OCI-LY1 (cell line): ENCODE measurements at regions not wholly inside any gene's neighbourhood (a gene's known extent, or its start where the extent isn't known, plus 50 kb on each side); places are given as distances from the start of the nearest gene placed in this dataset.

Source experiments
- H2AFZ ChIP-seq: fragments of 200-600 bp; sonication (generic), shearing (Covaris generic); 2 replicates; pipeline ENCODE4 v1.6.0; 2014; ENCODE audit warnings: antibody characterized with exemption, mild to moderate bottlenecking, low read length
- H3F3A ChIP-seq: fragments of 200-600 bp; sonication (generic), shearing (Covaris generic); 2 replicates; pipeline ENCODE4 v1.6.0; 2014; ENCODE audit warnings: mild to moderate bottlenecking, antibody characterized with exemption, low read length, moderate library complexity; ENCODE audit not compliant: insufficient read depth
- H3K27ac ChIP-seq: fragments of 200-600 bp; sonication (generic); 2 replicates; pipeline ENCODE4 v1.5.1; 2014; ENCODE audit warnings: low read length, mixed run types, mild to moderate bottlenecking, low read depth; ENCODE audit not compliant: poor library complexity, severe bottlenecking
- H3K27me3 ChIP-seq: fragments of 200-600 bp; sonication (generic); 2 replicates; pipeline ENCODE4 v1.6.0; 2014; ENCODE audit warnings: antibody characterized with exemption, mild to moderate bottlenecking, low read length, moderate library complexity; ENCODE audit not compliant: insufficient read depth
- H3K36me3 ChIP-seq: fragments of 200-600 bp; sonication (generic); 2 replicates; pipeline ENCODE4 v1.6.1; 2014; ENCODE audit warnings: mild to moderate bottlenecking, antibody characterized with exemption, low read length, moderate library complexity, mixed read lengths; ENCODE audit not compliant: insufficient read depth
- H3K4me1 ChIP-seq: fragments of 200-600 bp; sonication (generic); 2 replicates; pipeline ENCODE4 v1.5.1; 2014; ENCODE audit warnings: mild to moderate bottlenecking, low read length, moderate library complexity; ENCODE audit not compliant: insufficient read depth, severe bottlenecking
- H3K4me2 ChIP-seq: fragments of 200-600 bp; sonication (generic), shearing (Covaris generic); 2 replicates; pipeline ENCODE4 v1.6.1; 2014; ENCODE audit warnings: low read length
- H3K4me3 ChIP-seq: fragments of 200-600 bp; sonication (generic); 2 replicates; pipeline ENCODE4 v1.5.1; 2014; ENCODE audit warnings: low read length, low read depth, mild to moderate bottlenecking, mixed read lengths; ENCODE audit not compliant: poor library complexity, severe bottlenecking
- H3K79me2 ChIP-seq: fragments of 200-600 bp; shearing (Covaris generic); 2 replicates; pipeline ENCODE4 v1.6.1; 2016; ENCODE audit warnings: mixed run types, low read length, mixed read lengths; ENCODE audit not compliant: insufficient read depth
- H3K9ac ChIP-seq: fragments of 200-600 bp; sonication (generic), shearing (Covaris generic); 2 replicates; pipeline ENCODE4 v1.6.1; 2014; ENCODE audit warnings: mild to moderate bottlenecking, low read length, mixed read lengths
- H3K9me2 ChIP-seq: fragments of 200-600 bp; sonication (generic), shearing (Covaris generic); 2 replicates; pipeline ENCODE4 v1.6.1; 2014; ENCODE audit warnings: low read depth, mild to moderate bottlenecking, low read length, mixed read lengths
- H3K9me3 ChIP-seq: fragments of 200-600 bp; shearing (Covaris generic); 2 replicates; pipeline ENCODE4 v1.6.1; 2014; ENCODE audit warnings: low read length, mixed read lengths
- H4K20me1 ChIP-seq: fragments of 200-600 bp; sonication (generic), shearing (Covaris generic); 2 replicates; pipeline ENCODE4 v1.6.0; 2016; ENCODE audit warnings: mild to moderate bottlenecking, low read length; ENCODE audit not compliant: insufficient read depth
- CTCF ChIP-seq: fragments of 200-600 bp; sonication (generic), shearing (Covaris generic); IDR thresholded peaks from 2 replicates; pipeline ENCODE4 v1.5.1; 2017; ENCODE audit warnings: mild to moderate bottlenecking, antibody characterized with exemption, low read length, moderate library complexity, mixed read lengths
- EZH2 ChIP-seq: fragments of 200-600 bp; sonication (generic), shearing (Covaris generic); IDR thresholded peaks from 2 replicates; pipeline ENCODE4 v1.8.0; 2017; ENCODE audit warnings: borderline replicate concordance, mixed run types, mild to moderate bottlenecking, antibody characterized with exemption, low read length, moderate library complexity, mixed read lengths

- H3K9me2 ChIP-seq = no peaks in the 10 kb centered on the region
- no peaks in the 10 kb centered on the region for H3K9me3 ChIP-seq
- H4K20me1 ChIP-seq = no peaks in the 10 kb centered on the region
- no peak for TF ChIP-seq CTCF
- no peak for TF ChIP-seq EZH2
- H2AFZ ChIP-seq = no peak overlapping the region
- H3K4me1 ChIP-seq = no peaks in the 10 kb centered on the region
- no peak overlapping the region for H3K9ac ChIP-seq
- no peak overlapping the region for H3K4me2 ChIP-seq
- no peaks in the 10 kb centered on the region; the same call in 1 of the 2 replicates for H3K36me3 ChIP-seq
- H3K27ac ChIP-seq = no peak overlapping the region
- H3K27me3 ChIP-seq = peaks cover 17% of the 10 kb centered on the region; the same call in 1 of the 2 replicates
- H3F3A ChIP-seq = no peaks in the 10 kb centered on the region
- no peak overlapping the region for H3K4me3 ChIP-seq
- no peaks in the 10 kb centered on the region for H3K79me2 ChIP-seq
Measured at GRCh38 chr16:86649875-86650274, 71.5 kb downstream of the FOXL1 start.

- no peak overlapping the region for H2AFZ ChIP-seq
- H3K9me3 ChIP-seq = no peaks in the 10 kb centered on the region
- H3K27ac ChIP-seq = no peak overlapping the region
- no peaks in the 10 kb centered on the region for H3K4me1 ChIP-seq
- H3K4me2 ChIP-seq = no peak overlapping the region
- no peak overlapping the region for H3K4me3 ChIP-seq
- H3F3A ChIP-seq = no peaks in the 10 kb centered on the region
- no peaks in the 10 kb centered on the region for H4K20me1 ChIP-seq
- H3K9ac ChIP-seq = no peak overlapping the region
- peaks cover 17% of the 10 kb centered on the region; the same call in 1 of the 2 replicates for H3K27me3 ChIP-seq
- no peaks in the 10 kb centered on the region; the same call in 1 of the 2 replicates for H3K36me3 ChIP-seq
- TF ChIP-seq CTCF (no peak), EZH2 (no peak)
- H3K79me2 ChIP-seq = no peaks in the 10 kb centered on the region
- no peaks in the 10 kb centered on the region for H3K9me2 ChIP-seq
Measured at GRCh38 chr16:86651013-86651627, 72.8 kb downstream of the FOXL1 start.

- H3K27me3 ChIP-seq = peaks cover 17% of the 10 kb centered on the region; the same call in 1 of the 2 replicates
- H4K20me1 ChIP-seq = no peaks in the 10 kb centered on the region
- H3K4me1 ChIP-seq = no peaks in the 10 kb centered on the region
- no peaks in the 10 kb centered on the region for H3F3A ChIP-seq
- H3K27ac ChIP-seq = no peak overlapping the region
- H3K36me3 ChIP-seq = no peaks in the 10 kb centered on the region; the same call in 1 of the 2 replicates
- H2AFZ ChIP-seq = no peak overlapping the region
- no peak overlapping the region for H3K4me3 ChIP-seq
- no peak overlapping the region for H3K4me2 ChIP-seq
- H3K9ac ChIP-seq = no peak overlapping the region
- no peaks in the 10 kb centered on the region for H3K9me2 ChIP-seq
- H3K79me2 ChIP-seq = no peaks in the 10 kb centered on the region
- no peaks in the 10 kb centered on the region for H3K9me3 ChIP-seq
- TF ChIP-seq EZH2 (no peak), CTCF (no peak)
Measured at GRCh38 chr16:86651823-86652222, 73.5 kb downstream of the FOXL1 start.
